Endothelial cell (in vitro differentiated cells): ENCODE measurements at regions not wholly inside any gene's neighbourhood (a gene's known extent, or its start where the extent isn't known, plus 50 kb on each side); places are given as distances from the start of the nearest gene placed in this dataset.

Experiments
- DNase-seq: peaks from one replicate; pipeline ENCODE4 v3.0.0; 2021; ENCODE audit warnings: low spot score
- H3K27ac Mint-ChIP-seq: one replicate; pipeline ENCODE4 v1.8.0; 2021; ENCODE audit warnings: mixed read lengths, inconsistent platforms; ENCODE audit not compliant: unreplicated experiment
- H3K27me3 Mint-ChIP-seq: one replicate; pipeline ENCODE4 v1.8.0; 2021; ENCODE audit warnings: mild to moderate bottlenecking, moderate library complexity, mixed read lengths, inconsistent platforms; ENCODE audit not compliant: unreplicated experiment
- H3K36me3 Mint-ChIP-seq: one replicate; pipeline ENCODE4 v1.8.0; 2021; ENCODE audit warnings: mild to moderate bottlenecking, low read depth, mixed read lengths, inconsistent platforms; ENCODE audit not compliant: unreplicated experiment
- H3K4me1 Mint-ChIP-seq: one replicate; pipeline ENCODE4 v1.8.0; 2021; ENCODE audit warnings: mild to moderate bottlenecking, mixed read lengths, inconsistent platforms; ENCODE audit not compliant: unreplicated experiment
- H3K4me3 Mint-ChIP-seq: one replicate; pipeline ENCODE4 v1.8.0; 2021; ENCODE audit warnings: mild to moderate bottlenecking, mixed read lengths, inconsistent platforms; ENCODE audit not compliant: unreplicated experiment
- H3K9me3 Mint-ChIP-seq: one replicate; pipeline ENCODE4 v1.8.0; 2021; ENCODE audit warnings: mixed read lengths, inconsistent platforms; ENCODE audit not compliant: unreplicated experiment
- TF ChIP-seq, protein P1 (sequence below): fragments of 200-600 bp; sonication (generic); IDR thresholded peaks from one replicate; pipeline ENCODE4 v1.5.0; 2021; ENCODE audit warnings: antibody characterized with exemption; ENCODE audit not compliant: unreplicated experiment

DNA sequence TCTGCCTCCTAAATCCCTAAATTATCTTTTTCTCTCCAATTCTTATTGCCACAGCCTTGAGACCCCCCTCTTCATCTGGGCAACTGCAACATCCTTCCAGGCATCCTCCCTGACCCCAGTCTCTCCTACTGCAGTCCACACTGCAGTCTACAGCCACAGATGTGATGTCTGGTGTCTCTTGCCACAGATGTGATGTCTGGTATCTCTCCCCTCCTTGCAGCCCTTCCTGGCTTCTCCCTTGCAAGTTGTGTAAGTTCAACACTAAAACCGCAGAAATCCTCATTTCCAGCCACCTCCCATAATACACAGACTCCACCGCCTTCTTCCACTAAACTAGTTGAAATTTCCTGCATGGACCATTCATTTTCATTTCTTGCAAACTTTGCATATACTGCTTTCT, 113.1 kb upstream of the DDX18 start:
- TF ChIP-seq, protein P1, sequence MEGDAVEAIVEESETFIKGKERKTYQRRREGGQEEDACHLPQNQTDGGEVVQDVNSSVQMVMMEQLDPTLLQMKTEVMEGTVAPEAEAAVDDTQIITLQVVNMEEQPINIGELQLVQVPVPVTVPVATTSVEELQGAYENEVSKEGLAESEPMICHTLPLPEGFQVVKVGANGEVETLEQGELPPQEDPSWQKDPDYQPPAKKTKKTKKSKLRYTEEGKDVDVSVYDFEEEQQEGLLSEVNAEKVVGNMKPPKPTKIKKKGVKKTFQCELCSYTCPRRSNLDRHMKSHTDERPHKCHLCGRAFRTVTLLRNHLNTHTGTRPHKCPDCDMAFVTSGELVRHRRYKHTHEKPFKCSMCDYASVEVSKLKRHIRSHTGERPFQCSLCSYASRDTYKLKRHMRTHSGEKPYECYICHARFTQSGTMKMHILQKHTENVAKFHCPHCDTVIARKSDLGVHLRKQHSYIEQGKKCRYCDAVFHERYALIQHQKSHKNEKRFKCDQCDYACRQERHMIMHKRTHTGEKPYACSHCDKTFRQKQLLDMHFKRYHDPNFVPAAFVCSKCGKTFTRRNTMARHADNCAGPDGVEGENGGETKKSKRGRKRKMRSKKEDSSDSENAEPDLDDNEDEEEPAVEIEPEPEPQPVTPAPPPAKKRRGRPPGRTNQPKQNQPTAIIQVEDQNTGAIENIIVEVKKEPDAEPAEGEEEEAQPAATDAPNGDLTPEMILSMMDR: no peak
- no peaks in the 10 kb centered on the region for H3K4me1 Mint-ChIP-seq
- no peak overlapping the region for H3K4me3 Mint-ChIP-seq
- H3K27ac Mint-ChIP-seq: no peak overlapping the region
- H3K27me3 Mint-ChIP-seq: no peaks in the 10 kb centered on the region
- no peaks in the 10 kb centered on the region for H3K36me3 Mint-ChIP-seq
- DNase-seq: no peak
- H3K9me3 Mint-ChIP-seq: no peaks in the 10 kb centered on the region

- H3K27me3 Mint-ChIP-seq: no peaks in the 10 kb centered on the region
- TF ChIP-seq, protein P1: no peak
- H3K36me3 Mint-ChIP-seq: no peaks in the 10 kb centered on the region
- no peaks in the 10 kb centered on the region for H3K9me3 Mint-ChIP-seq
- no peak overlapping the region for H3K4me3 Mint-ChIP-seq
- H3K27ac Mint-ChIP-seq: no peak overlapping the region
- no peaks in the 10 kb centered on the region for H3K4me1 Mint-ChIP-seq
- no peak for DNase-seq
Measured at GRCh38 chr2:117702098-117702497, 112.4 kb upstream of the DDX18 start.

- H3K9me3 Mint-ChIP-seq: no peaks in the 10 kb centered on the region
- no peaks in the 10 kb centered on the region for H3K27me3 Mint-ChIP-seq
- no peak overlapping the region for H3K27ac Mint-ChIP-seq
- no peaks in the 10 kb centered on the region for H3K36me3 Mint-ChIP-seq
- H3K4me1 Mint-ChIP-seq: peaks cover 5% of the 10 kb centered on the region
- DNase-seq: no peak
- H3K4me3 Mint-ChIP-seq: no peak overlapping the region
- TF ChIP-seq, protein P1: no peak
Measured at GRCh38 chr2:117703858-117704257, 110.6 kb upstream of the DDX18 start.

DNA sequence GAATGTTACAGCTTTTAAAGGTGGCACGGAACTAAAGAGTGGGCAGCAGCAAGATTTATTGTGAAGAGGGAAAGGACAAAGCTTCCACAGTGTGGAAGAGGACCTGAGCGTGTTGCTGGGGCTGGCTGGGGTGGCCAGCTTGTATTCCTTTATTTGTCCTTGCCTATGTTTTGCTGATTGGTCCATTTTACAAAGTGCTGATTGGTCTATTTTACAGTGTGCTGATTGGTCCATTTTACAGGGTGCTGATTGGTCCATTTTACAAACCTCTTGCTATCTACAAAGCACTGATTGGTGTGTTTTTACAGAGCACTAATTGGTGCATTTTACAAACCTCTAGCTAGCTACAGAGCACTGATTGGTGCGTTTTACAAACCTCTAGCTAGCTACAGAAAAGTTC, 109.7 kb upstream of the DDX18 start:
- H3K27me3 Mint-ChIP-seq: no peaks in the 10 kb centered on the region
- peaks cover 5% of the 10 kb centered on the region for H3K4me1 Mint-ChIP-seq
- H3K4me3 Mint-ChIP-seq: no peak overlapping the region
- TF ChIP-seq, protein P1: no peak
- no peaks in the 10 kb centered on the region for H3K9me3 Mint-ChIP-seq
- no peak for DNase-seq
- no peak overlapping the region for H3K27ac Mint-ChIP-seq
- no peaks in the 10 kb centered on the region for H3K36me3 Mint-ChIP-seq

DNA sequence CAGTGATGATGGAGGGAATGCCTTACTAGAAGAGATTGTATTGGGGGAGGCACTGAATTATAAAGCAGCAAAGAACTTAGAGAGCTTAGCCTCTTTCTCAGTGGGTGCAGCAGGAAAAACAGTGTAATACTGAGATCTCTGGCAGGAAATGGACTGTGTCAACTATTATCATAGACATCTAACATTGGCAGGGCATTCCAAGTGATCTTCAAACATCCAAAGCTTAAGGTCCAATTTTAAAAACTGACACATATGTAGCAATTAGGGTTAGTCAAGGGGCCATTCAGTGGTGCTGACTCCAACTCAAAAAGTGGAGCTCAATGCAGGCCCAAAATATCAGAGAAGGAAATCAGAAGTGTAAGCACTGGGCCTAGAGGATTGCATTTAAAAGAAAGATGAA, 106.6 kb upstream of the DDX18 start:
- no peak for DNase-seq
- Mint-ChIP-seq H3K36me3 (no peaks in the 10 kb centered on the region), H3K27ac (no peak overlapping the region), H3K4me1 (peaks cover 5% of the 10 kb centered on the region), H3K9me3 (no peaks in the 10 kb centered on the region), H3K4me3 (no peak overlapping the region), H3K27me3 (no peaks in the 10 kb centered on the region)
- TF ChIP-seq, protein P1: no peak
